HFF-Myc (cell line): ENCODE measurements at regions not wholly inside any gene's neighbourhood (a gene's known extent, or its start where the extent isn't known, plus 50 kb on each side); places are given as distances from the start of the nearest gene placed in this dataset.

Experiments used
- DNase-seq: peaks from one replicate; pipeline ENCODE4 v3.0.0-alpha.2; 2011; ENCODE audit warnings: low read depth; ENCODE audit errors: extremely low read depth
- H3K4me3 ChIP-seq: replicated peaks from 2 replicates; pipeline ENCODE4 v1.5.1; 2011; ENCODE audit warnings: low read depth, mild to moderate bottlenecking, control low read depth, low read length
- TF ChIP-seq, protein P1 (sequence below): IDR thresholded peaks from 2 replicates; pipeline ENCODE4 v1.5.1; 2012; ENCODE audit warnings: mild to moderate bottlenecking, low read depth, low read length, control low read depth; ENCODE audit errors: missing control alignments

DNA sequence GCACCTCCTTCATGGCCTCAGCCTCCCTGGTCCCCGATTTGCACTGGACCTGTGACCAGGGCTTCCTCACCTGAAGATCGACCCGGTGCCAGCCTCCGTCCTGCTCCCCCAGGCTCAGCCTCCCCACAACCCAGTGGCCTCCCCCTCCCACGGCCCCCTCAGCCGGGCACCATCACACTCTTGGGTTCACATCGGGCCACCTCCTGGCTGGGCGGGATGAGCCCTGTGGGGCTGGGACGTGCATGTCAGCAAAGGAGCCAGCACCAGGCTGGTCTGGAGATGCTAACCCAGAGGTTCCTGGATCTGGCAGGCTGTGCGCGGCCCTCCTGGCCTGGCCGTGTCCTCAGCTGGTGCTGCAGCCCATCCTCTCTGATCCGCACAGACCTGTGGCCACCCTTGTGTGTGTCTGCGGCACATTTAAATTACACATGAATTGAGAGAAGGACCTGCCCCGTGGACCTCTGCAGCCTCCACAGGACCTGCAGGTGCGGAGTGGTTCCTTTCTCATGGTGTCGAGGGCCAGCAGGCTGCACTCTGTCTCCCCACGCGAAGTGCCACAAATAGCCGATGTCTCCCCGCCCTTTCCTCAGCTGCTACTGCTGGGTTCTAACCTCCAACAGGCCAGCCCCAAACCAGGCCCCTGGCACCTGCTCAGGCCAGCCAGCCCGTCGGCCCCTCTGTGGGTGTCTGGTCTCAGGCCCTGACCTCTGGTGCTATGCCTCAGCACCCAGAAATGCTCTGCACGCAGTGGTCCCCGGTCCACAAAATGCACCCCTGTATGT, 237.5 kb downstream of the ERMARD start:
- TF ChIP-seq, protein P1, sequence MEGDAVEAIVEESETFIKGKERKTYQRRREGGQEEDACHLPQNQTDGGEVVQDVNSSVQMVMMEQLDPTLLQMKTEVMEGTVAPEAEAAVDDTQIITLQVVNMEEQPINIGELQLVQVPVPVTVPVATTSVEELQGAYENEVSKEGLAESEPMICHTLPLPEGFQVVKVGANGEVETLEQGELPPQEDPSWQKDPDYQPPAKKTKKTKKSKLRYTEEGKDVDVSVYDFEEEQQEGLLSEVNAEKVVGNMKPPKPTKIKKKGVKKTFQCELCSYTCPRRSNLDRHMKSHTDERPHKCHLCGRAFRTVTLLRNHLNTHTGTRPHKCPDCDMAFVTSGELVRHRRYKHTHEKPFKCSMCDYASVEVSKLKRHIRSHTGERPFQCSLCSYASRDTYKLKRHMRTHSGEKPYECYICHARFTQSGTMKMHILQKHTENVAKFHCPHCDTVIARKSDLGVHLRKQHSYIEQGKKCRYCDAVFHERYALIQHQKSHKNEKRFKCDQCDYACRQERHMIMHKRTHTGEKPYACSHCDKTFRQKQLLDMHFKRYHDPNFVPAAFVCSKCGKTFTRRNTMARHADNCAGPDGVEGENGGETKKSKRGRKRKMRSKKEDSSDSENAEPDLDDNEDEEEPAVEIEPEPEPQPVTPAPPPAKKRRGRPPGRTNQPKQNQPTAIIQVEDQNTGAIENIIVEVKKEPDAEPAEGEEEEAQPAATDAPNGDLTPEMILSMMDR, result no peak
- no peak for DNase-seq
- no peak overlapping the region for H3K4me3 ChIP-seq

DNA sequence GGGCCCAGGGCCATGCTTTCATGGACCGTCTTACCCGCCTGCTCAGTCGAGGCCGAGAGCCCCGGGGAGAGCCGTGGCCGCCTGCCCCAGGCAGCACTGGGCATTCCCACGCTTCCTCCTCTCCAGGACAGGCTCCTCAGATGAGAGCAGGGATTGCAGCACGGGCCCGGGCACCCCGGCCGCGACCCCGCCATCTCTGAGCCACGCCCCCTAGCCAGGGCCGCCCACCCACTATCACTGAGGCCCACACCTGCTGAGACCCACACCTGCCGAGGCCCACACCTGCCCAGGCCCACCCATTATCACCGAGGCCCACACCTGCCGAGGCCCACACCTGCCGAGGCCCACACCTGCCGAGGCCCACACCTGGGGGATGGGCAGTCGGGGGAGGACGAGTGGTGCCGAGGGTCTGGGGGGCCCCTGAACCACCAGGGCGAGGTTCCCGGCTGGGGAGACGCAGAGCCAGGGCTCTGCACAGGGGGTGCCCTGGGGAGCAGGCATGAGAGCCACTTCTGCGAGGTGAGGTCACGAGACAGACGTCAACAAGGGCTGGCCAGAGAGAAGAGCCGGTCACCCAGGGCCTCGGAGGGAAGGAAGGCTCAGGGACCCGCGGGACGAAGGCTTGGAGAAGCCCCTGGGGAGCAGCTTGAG, 235.6 kb downstream of the ERMARD start:
- no peak for DNase-seq
- H3K4me3 ChIP-seq, result no peak overlapping the region
- TF ChIP-seq, protein P1, result no peak

DNA sequence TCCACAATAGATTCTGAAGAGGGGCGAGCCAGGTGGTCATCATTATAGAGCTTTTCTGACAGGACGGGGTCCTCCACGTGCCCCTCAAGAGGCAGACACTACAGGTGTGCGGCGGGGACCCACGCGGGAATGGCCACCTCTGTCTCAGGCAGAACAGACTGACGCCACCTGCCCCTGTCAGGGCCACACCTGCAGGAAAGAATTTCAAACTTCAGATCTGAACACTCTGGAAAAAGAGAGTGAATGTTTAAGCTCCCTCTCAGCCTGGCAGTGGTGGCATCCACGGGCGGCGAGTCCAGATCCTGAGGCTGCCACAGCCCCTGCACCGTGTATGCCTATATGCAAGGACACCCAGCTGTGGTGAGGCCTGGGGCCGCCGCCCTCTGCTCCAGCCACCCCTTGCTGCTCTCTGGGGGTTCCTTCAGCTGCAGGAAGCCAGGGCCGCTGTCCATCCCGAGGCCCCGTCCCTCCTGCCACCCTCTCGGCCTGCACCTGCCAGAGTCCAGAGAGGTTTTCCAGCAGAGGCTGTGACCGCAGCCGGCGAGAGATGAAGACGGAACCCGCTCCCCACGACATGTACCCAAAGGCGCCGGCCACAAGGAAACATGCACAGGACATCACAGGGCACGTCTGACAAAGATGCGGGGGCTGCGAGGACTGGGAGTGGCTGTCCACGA, 234.9 kb downstream of the ERMARD start:
- TF ChIP-seq, protein P1, result no peak
- H3K4me3 ChIP-seq, result no peak overlapping the region
- no peak for DNase-seq

DNA sequence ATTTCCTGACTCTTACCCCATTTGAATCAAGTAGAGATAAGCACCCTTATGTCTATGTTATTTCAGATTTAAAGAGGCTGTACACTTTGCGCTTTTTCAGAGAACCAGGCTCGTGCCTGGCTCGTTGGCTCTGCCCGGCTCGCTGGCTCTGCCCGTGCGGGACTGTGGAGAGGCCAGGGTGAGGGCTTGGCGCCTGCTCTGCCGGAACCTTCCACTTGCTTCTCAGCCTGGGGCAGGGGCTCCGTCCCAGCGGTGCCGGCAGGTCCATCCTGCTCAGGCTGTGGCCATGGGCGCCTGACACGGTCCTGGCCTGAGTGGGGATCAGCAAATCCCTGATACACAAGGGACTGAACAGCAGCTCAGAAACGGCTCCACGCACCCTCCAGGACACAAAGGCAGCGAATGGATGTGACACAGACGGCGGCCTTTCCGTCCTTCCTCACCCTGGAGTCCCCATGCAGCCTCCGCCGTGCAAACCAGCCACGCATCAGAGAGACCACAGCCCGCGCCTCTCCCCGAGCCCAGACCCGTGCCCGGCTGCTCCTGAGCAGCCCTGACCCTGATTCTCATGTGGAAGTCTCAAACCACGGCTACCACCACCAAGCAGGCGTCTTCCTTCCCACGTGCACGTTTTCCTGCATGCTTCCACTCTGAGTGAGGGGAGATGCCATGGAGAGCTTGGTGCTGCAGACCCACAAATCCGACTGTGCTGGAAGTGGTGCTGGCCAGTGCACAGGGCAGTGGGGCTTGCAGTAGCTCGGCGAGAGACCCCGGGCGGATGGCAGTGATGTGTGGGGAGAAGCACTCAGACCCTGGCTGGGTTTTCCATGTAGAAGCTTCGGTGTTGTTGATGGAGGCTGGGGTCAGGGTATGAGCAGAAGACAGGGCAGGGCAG, 233.9 kb downstream of the ERMARD start:
- no peak for DNase-seq
- TF ChIP-seq, protein P1, result no peak

DNA sequence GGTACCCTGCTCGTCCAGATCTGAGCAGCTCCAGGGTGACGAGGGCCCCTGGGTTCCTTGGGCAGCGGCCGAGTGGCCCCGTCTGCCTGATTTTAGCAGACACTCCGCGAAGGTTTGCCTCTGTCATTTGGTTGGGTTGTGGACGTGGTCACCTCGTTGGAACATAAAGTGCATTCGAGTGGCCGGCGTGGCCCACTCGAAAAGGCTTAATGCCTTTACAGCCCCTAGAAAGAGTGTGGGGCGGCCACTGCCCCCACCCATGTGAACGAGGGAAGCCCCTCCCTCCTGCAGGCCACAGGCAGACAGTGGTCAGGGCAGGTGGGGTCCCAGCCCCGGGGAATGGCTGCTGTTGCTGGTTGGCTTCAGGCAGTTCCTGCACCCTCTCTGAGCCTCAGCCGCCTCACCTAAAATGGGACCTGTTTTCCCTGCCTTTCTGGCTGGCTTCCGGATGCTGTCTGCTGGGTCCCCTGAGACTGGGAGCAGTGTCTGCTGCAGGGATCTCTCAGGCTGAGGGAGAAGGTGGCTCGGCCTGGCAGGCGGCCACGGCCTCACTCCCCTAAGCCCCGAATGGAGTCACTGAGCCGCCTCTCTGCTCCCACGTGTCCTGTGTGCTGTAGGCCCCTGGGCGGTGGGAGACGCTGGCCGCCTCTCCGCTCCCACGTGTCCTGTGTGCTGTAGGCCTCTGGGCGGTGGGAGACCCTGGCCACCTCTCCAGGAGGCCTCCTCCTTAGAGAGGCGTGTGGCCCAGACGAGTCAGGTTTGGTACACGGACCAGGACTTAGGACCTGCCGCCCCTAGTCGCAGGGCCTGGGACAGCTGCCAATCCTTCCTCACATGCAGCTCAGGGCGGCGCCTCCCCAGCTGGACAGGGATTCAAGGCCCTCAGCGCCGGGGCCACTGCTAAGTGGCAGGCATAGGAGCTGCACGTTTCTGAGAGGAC, 233.0 kb downstream of the ERMARD start:
- no peak for DNase-seq
- no peak overlapping the region for H3K4me3 ChIP-seq
- TF ChIP-seq, protein P1, result no peak

More for the DNA sequence above, 233.9 kb downstream of the ERMARD start:
- H3K4me3 ChIP-seq, result no peak overlapping the region
